IMR-90 (cell line): ENCODE measurements at regions not wholly inside any gene's neighbourhood (a gene's known extent, or its start where the extent isn't known, plus 50 kb on each side); places are given as distances from the start of the nearest gene placed in this dataset.

Source experiments
- ATAC-seq: fragments of 200-7000 bp; cut with Tn5 transposase; 2 replicates; pipeline ENCODE4 v1.9.1; 2020; ENCODE audit warnings: low read depth, mild to moderate bottlenecking, moderate library complexity
- BruUV-seq: library from RNA; stranded (reverse); fragments of 400-500 nt; replicated peaks from 2 replicates; lab custom pipeline; 2021; lab: Mats Ljungman, UMichigan
- CTCF ChIA-PET: fragments of 300-600 bp; formaldehyde crosslinking; extraction: SDS; loops from one replicate; lab custom pipeline; 2021; ENCODE audit warnings: antibody characterized with exemption; lab: Yijun Ruan, JAX
- POLR2A ChIA-PET: fragments of 300-600 bp; sonication (Branson Sonifier 250); formaldehyde crosslinking; loops from one replicate; lab custom pipeline; 2022; ENCODE audit warnings: antibody characterized with exemption; ENCODE audit not compliant: unreplicated experiment; lab: Charles Lee
- DNase-seq: peaks from one replicate; pipeline ENCODE4 v3.0.0; 2013
- H2AFZ ChIP-seq: replicated peaks from 2 replicates; pipeline ENCODE3; 2013; ENCODE audit warnings: low read length, mild to moderate bottlenecking; ENCODE audit not compliant: poor library complexity
- H2AK5ac ChIP-seq: 2 replicates; pipeline ENCODE4 v1.6.1; 2013; ENCODE audit warnings: low read depth, low read length, inconsistent platforms
- H2AK9ac ChIP-seq: replicated peaks from 2 replicates; pipeline ENCODE3; 2013; ENCODE audit warnings: mild to moderate bottlenecking, low read depth, low read length, moderate library complexity; ENCODE audit not compliant: poor library complexity
- H2BK120ac ChIP-seq: 2 replicates; pipeline ENCODE4 v1.6.1; 2013; ENCODE audit warnings: low read depth, low read length, inconsistent platforms
- H2BK15ac ChIP-seq: 3 replicates; pipeline ENCODE4 v1.6.1; 2013; ENCODE audit warnings: low read depth, low read length, inconsistent platforms
- H2BK20ac ChIP-seq: 2 replicates; pipeline ENCODE4 v1.6.1; 2013; ENCODE audit warnings: low read depth, mild to moderate bottlenecking, inconsistent platforms, low read length, moderate library complexity
- H2BK5ac ChIP-seq: 2 replicates; pipeline ENCODE4 v1.6.1; 2013; ENCODE audit warnings: mild to moderate bottlenecking, low read depth, low read length, inconsistent platforms; ENCODE audit not compliant: poor library complexity, severe bottlenecking
- H3K14ac ChIP-seq: replicated peaks from 2 replicates; pipeline ENCODE4 v1.6.1; 2013; ENCODE audit warnings: low read depth, low read length, inconsistent platforms
- H3K18ac ChIP-seq: 2 replicates; pipeline ENCODE4 v1.6.1; 2013; ENCODE audit warnings: low read depth, low read length, control low read depth
- H3K23ac ChIP-seq: 2 replicates; pipeline ENCODE4 v1.6.1; 2013; ENCODE audit warnings: low read depth, low read length, inconsistent platforms
- H3K27ac ChIP-seq: 2 replicates; pipeline ENCODE4 v1.5.1; 2013; ENCODE audit warnings: mild to moderate bottlenecking, control low read depth, low read length; ENCODE audit not compliant: insufficient read depth
- H3K27me3 ChIP-seq: 2 replicates; pipeline ENCODE4 v1.6.1; 2013; ENCODE audit warnings: low read length; ENCODE audit not compliant: control insufficient read depth, insufficient read depth
- H3K36me3 ChIP-seq: 2 replicates; pipeline ENCODE4 v1.6.1; 2013; ENCODE audit warnings: low read length, mixed read lengths; ENCODE audit not compliant: control insufficient read depth, insufficient read depth
- H3K4ac ChIP-seq: 2 replicates; pipeline ENCODE4 v1.6.1; 2013; ENCODE audit warnings: low read depth, low read length, inconsistent platforms
- H3K4me1 ChIP-seq: 2 replicates; pipeline ENCODE4 v1.6.1; 2013; ENCODE audit warnings: low read length, mixed read lengths; ENCODE audit not compliant: control insufficient read depth, insufficient read depth
- H3K4me2 ChIP-seq: 2 replicates; pipeline ENCODE4 v1.6.1; 2013; ENCODE audit warnings: low read depth, mild to moderate bottlenecking, control low read depth, low read length, moderate library complexity
- H3K4me3 ChIP-seq: 2 replicates; pipeline ENCODE4 v1.5.1; 2013; ENCODE audit warnings: low read depth, mild to moderate bottlenecking, control low read depth, low read length, moderate library complexity; ENCODE audit not compliant: insufficient read depth
- H3K56ac ChIP-seq: 2 replicates; pipeline ENCODE4 v1.6.1; 2013; ENCODE audit warnings: low read length, inconsistent platforms; ENCODE audit not compliant: insufficient read depth; ENCODE audit errors: extremely low read depth
- H3K79me1 ChIP-seq, 2 experiments: 2 replicates each; pipeline ENCODE4 v1.6.1; 2013; ENCODE audit warnings: low read length in 2 of 2, inconsistent platforms in 1 of 2, low read depth in 1 of 2
- H3K9ac ChIP-seq: 2 replicates; pipeline ENCODE4 v1.6.1; 2013; ENCODE audit warnings: low read depth, low read length, control low read depth
- H3K9me1 ChIP-seq: 2 replicates; pipeline ENCODE4 v1.6.1; 2013; ENCODE audit warnings: low read length, inconsistent platforms; ENCODE audit not compliant: insufficient read depth
- H3K9me3 ChIP-seq: 2 replicates; pipeline ENCODE4 v1.6.1; 2013; ENCODE audit warnings: low read length; ENCODE audit not compliant: control insufficient read depth, insufficient read depth
- H4K20me1 ChIP-seq: 2 replicates; pipeline ENCODE4 v1.6.1; 2013; ENCODE audit warnings: low read length, inconsistent platforms; ENCODE audit not compliant: insufficient read depth
- H4K5ac ChIP-seq: 2 replicates; pipeline ENCODE4 v1.6.1; 2013; ENCODE audit warnings: mild to moderate bottlenecking, low read depth, low read length, control low read depth
- H4K8ac ChIP-seq, 2 experiments: 2 replicates each; pipeline ENCODE4 v1.6.1; 2013; ENCODE audit warnings: low read depth in 2 of 2, low read length in 2 of 2, control low read depth in 1 of 2, inconsistent platforms in 1 of 2
- H4K91ac ChIP-seq: 2 replicates; pipeline ENCODE4 v1.6.1; 2013; ENCODE audit warnings: low read depth, low read length, inconsistent platforms; ENCODE audit not compliant: insufficient read depth
- BHLHE40 ChIP-seq: fragments of 150-350 bp; IDR thresholded peaks from 2 replicates; pipeline ENCODE4 v1.6.1; 2016; ENCODE audit warnings: mild to moderate bottlenecking, low read depth, low read length
- CEBPB ChIP-seq: IDR thresholded peaks from 2 replicates; pipeline ENCODE4 v1.6.1; 2012; ENCODE audit warnings: low read depth, low read length, improper control_type of control experiment
- CHD1 ChIP-seq: IDR thresholded peaks from 2 replicates; pipeline ENCODE4 v1.6.1; 2012; ENCODE audit warnings: low read depth, low read length, improper control_type of control experiment
- CTCF ChIP-seq: conservative IDR thresholded peaks from 2 replicates; pipeline ENCODE4 v1.5.1; 2012; ENCODE audit warnings: mild to moderate bottlenecking, low read depth, low read length, improper control_type of control experiment
- ELK1 ChIP-seq: fragments of 150-350 bp; IDR thresholded peaks from 2 replicates; pipeline ENCODE4 v1.6.1; 2016; ENCODE audit warnings: low read depth, mild to moderate bottlenecking, low read length, moderate library complexity, borderline replicate concordance
- FOS ChIP-seq: fragments of 150-350 bp; IDR thresholded peaks from 2 replicates; pipeline ENCODE4 v1.6.1; 2016; ENCODE audit warnings: low read depth, low read length
- MAFK ChIP-seq: IDR thresholded peaks from 2 replicates; pipeline ENCODE4 v1.6.1; 2012; ENCODE audit warnings: low read depth, low read length, improper control_type of control experiment
- MAZ ChIP-seq: IDR thresholded peaks from 2 replicates; pipeline ENCODE4 v1.6.1; 2012; ENCODE audit warnings: low read depth, mild to moderate bottlenecking, low read length, improper control_type of control experiment, moderate library complexity, borderline replicate concordance
- POLR2A ChIP-seq: IDR thresholded peaks from 2 replicates; pipeline ENCODE4 v1.6.1; 2012; ENCODE audit warnings: mild to moderate bottlenecking, low read depth, low read length
- RAD21 ChIP-seq: IDR thresholded peaks from 2 replicates; pipeline ENCODE4 v1.6.1; 2012; ENCODE audit warnings: low read length, improper control_type of control experiment
- RFX5 ChIP-seq: IDR thresholded peaks from 2 replicates; pipeline ENCODE4 v1.8.0; 2012; ENCODE audit warnings: low read depth, mild to moderate bottlenecking, low read length, moderate library complexity
- SMC3 ChIP-seq: fragments of 150-350 bp; IDR thresholded peaks from 2 replicates; pipeline ENCODE4 v1.6.1; 2016; ENCODE audit warnings: low read depth, mild to moderate bottlenecking, antibody characterized with exemption, low read length, moderate library complexity
- USF2 ChIP-seq: fragments of 150-350 bp; IDR thresholded peaks from 2 replicates; pipeline ENCODE4 v1.6.1; 2017; ENCODE audit warnings: mild to moderate bottlenecking, antibody characterized with exemption, low read length, low read depth
- WGBS, 2 experiments: methylation state at CpG; one replicate each; pipeline versions ENCODE4 v1.1.5 to v1.1.7; 2013; ENCODE audit warnings: missing lambda C conversion rate in 2 of 2; ENCODE audit not compliant: insufficient read length in 1 of 2; ENCODE audit errors: extremely low coverage in 2 of 2; 5-methylcytosine and 5-hydroxymethylcytosine counted together
- dilution Hi-C: fragments of 300-500 bp; cut with HindIII; formaldehyde crosslinking; loops from one replicate; pipeline ENCODE4 v1.14.3; 2018; ENCODE audit warnings: low sequenced_read_pairs; ENCODE audit not compliant: unreplicated experiment
- in situ Hi-C: fragments of 300-500 bp; cut with MboI; formaldehyde crosslinking; loops from 3 replicates; pipeline ENCODE4 v1.14.3; 2019; ENCODE audit warnings: low sequenced_read_pairs, inconsistent platforms, mixed read lengths
- intact Hi-C: fragments of 100-400 bp; cut with micrococcal nuclease; formaldehyde crosslinking; loops from 2 replicates; pipeline ENCODE4 v1.10.0; 2022

- Histone ChIP-seq H4K91ac (no peak overlapping the region), H2AK5ac (no peak overlapping the region), H2BK5ac (no peak overlapping the region), H3K4me3 (no peak overlapping the region), H3K14ac (no peak overlapping the region), H2BK120ac (no peak overlapping the region), H2BK15ac (no peak overlapping the region), H3K4me1 (no peaks in the 10 kb centered on the region), H4K20me1 (no peaks in the 10 kb centered on the region), H3K27ac (no peak overlapping the region), H3K27me3 (no peaks in the 10 kb centered on the region), H3K36me3 (no peaks in the 10 kb centered on the region), H2AK9ac (no peak overlapping the region), H3K4ac (no peak overlapping the region), H3K79me1 (no peaks in the 10 kb centered on the region), H3K23ac (no peak overlapping the region), H3K56ac (no peak overlapping the region), H3K4me2 (no peak overlapping the region), H3K9me3 (no peaks in the 10 kb centered on the region), H4K5ac (no peak overlapping the region), H3K9ac (no peak overlapping the region), H3K9me1 (no peaks in the 10 kb centered on the region), H2AFZ (no peak overlapping the region), H4K8ac (no peak overlapping the region), H2BK20ac (no peak overlapping the region), H3K18ac (no peak overlapping the region)
- no TSS peak for BruUV-seq
- POLR2A ChIA-PET, result no interaction called here
- no peak for TF ChIP-seq BHLHE40
- no peak for TF ChIP-seq CTCF
- TF ChIP-seq RAD21, result no peak
- TF ChIP-seq MAFK, result no peak
- no peak for TF ChIP-seq ELK1
- TF ChIP-seq CEBPB, result no peak
- TF ChIP-seq SMC3, result no peak
- TF ChIP-seq POLR2A, result no peak
- no peak for TF ChIP-seq CHD1
- no peak for TF ChIP-seq MAZ
- no peak for TF ChIP-seq RFX5
- TF ChIP-seq USF2, result no peak
- TF ChIP-seq FOS, result no peak
- dilution Hi-C loops (no loop called here), in situ Hi-C loops (no loop called here), intact Hi-C loops (no loop called here)
- CTCF ChIA-PET, result no interaction called here
- ATAC-seq, result no peak
- no CpG with 5 or more reads among the region's 2 CpGs for WGBS, 2 experiments
- DNase-seq, result no peak
Observed at GRCh38 chr12:61009192-61009591, 1251.0 kb upstream of the USP15 start.
